Ishikawa (cell line): ENCODE measurements at regions not wholly inside any gene's neighbourhood (a gene's known extent, or its start where the extent isn't known, plus 50 kb on each side); places are given as distances from the start of the nearest gene placed in this dataset.

Source experiments
- MAX ChIP-seq: IDR thresholded peaks from 2 replicates; pipeline ENCODE4 v1.6.1; 2012
- RAD21 ChIP-seq: IDR thresholded peaks from 2 replicates; pipeline ENCODE4 v1.6.1; 2012; ENCODE audit warnings: low read depth
- TAF1 ChIP-seq: IDR thresholded peaks from 2 replicates; pipeline ENCODE4 v1.6.1; 2012; ENCODE audit warnings: low read depth, mild to moderate bottlenecking
- TCF12 ChIP-seq: IDR thresholded peaks from 2 replicates; pipeline ENCODE4 v1.6.1; 2012; ENCODE audit warnings: low read depth
- TEAD4 ChIP-seq: IDR thresholded peaks from 2 replicates; pipeline ENCODE4 v1.6.1; 2012

GRCh38 chr22:23522623-23523251 is 57.4 kb downstream of the IGLL1 start:
- TF ChIP-seq RAD21 (no peak), TEAD4 (no peak), MAX (no peak), TAF1 (no peak), TCF12 (no peak)
